Panc1 (cell line): ENCODE measurements at regions not wholly inside any gene's neighbourhood (a gene's known extent, or its start where the extent isn't known, plus 50 kb on each side); places are given as distances from the start of the nearest gene placed in this dataset.

Experiments
- CTCF ChIP-seq: fragments of 450-650 bp; IDR thresholded peaks from 2 replicates; pipeline ENCODE4 v1.5.1; 2017; ENCODE audit warnings: mild to moderate bottlenecking
- POLR2AphosphoS5 ChIP-seq: IDR thresholded peaks from 2 replicates; pipeline ENCODE4 v1.6.1; 2012; ENCODE audit warnings: mild to moderate bottlenecking, low read depth, low read length, moderate library complexity

DNA sequence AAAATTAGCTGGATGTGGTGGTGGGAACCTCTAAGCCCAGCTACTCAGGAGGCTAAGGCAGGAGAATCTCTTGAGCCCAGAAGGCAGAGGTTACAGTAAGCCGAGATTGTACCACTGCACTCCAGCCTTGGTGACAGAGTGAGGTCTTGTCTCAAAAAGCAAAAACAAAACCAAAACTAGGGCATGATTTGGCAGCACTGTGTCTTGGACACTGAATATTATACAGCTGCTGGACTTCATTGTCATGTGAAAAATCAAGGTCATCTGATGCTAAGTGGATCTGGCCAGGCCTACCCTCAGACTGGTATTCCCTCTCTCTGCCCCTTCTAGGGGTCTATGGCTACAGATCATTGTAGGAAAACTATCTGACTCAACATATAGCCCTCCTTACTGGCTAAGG lies 55.2 kb upstream of the MRPS6 start:
- TF ChIP-seq CTCF, result no peak
- no peak for TF ChIP-seq POLR2AphosphoS5
